Caco-2 (cell line): ENCODE measurements at regions not wholly inside any gene's neighbourhood (a gene's known extent, or its start where the extent isn't known, plus 50 kb on each side); places are given as distances from the start of the nearest gene placed in this dataset.

Experiments
- BruUV-seq: library from RNA; stranded (reverse); fragments of 400-500 nt; replicated peaks from 2 replicates; lab custom pipeline; 2021; lab: Mats Ljungman, UMichigan
- CTCF ChIA-PET: fragments of 300-600 bp; sonication (Branson Sonifier 250); formaldehyde crosslinking; loops from one replicate; lab custom pipeline; 2022; ENCODE audit warnings: antibody characterized with exemption; lab: Charles Lee
- POLR2A ChIA-PET: fragments of 300-600 bp; sonication (Branson Sonifier 250); formaldehyde crosslinking; loops from one replicate; lab custom pipeline; 2022; ENCODE audit warnings: antibody characterized with exemption; lab: Charles Lee
- DNase-seq, 2 experiments: peaks; one replicate each; pipeline versions ENCODE4 v3.0.0 to v3.0.0-alpha.2; 2020 to 2022
- H3K27me3 ChIP-seq: replicated peaks from 2 replicates; pipeline ENCODE4 v1.6.0; 2011; ENCODE audit warnings: low read length; ENCODE audit not compliant: control insufficient read depth, insufficient read depth
- H3K36me3 ChIP-seq: 2 replicates; pipeline ENCODE4 v1.5.1; 2011; ENCODE audit warnings: low read length; ENCODE audit not compliant: control insufficient read depth, insufficient read depth
- H3K4me1 ChIP-seq: fragments of 250-450 bp; sonication (Bioruptor Pico); 2 replicates; pipeline ENCODE4 v1.5.1; 2020; ENCODE audit warnings: mild to moderate bottlenecking
- H3K4me3 ChIP-seq: 2 replicates; pipeline ENCODE4 v1.5.1; 2011; ENCODE audit warnings: low read depth, mild to moderate bottlenecking, control low read depth, low read length
- H3K9me3 ChIP-seq: fragments of 250-450 bp; sonication (Bioruptor Pico); 2 replicates; pipeline ENCODE4 v1.5.1; 2020; ENCODE audit warnings: mild to moderate bottlenecking, moderate library complexity
- H3K27ac Mint-ChIP-seq: one replicate; pipeline ENCODE4 v1.8.0; 2022; ENCODE audit warnings: mixed read lengths; ENCODE audit not compliant: unreplicated experiment
- H3K27me3 Mint-ChIP-seq: one replicate; pipeline ENCODE4 v1.8.0; 2022; ENCODE audit warnings: mixed read lengths; ENCODE audit not compliant: insufficient read depth, unreplicated experiment
- H3K36me3 Mint-ChIP-seq: one replicate; pipeline ENCODE4 v1.8.0; 2022; ENCODE audit warnings: mild to moderate bottlenecking, mixed read lengths; ENCODE audit not compliant: insufficient read depth, unreplicated experiment
- H3K4me1 Mint-ChIP-seq: one replicate; pipeline ENCODE4 v1.8.0; 2022; ENCODE audit warnings: low read depth, mixed read lengths; ENCODE audit not compliant: unreplicated experiment
- H3K4me3 Mint-ChIP-seq: one replicate; pipeline ENCODE4 v1.8.0; 2022; ENCODE audit warnings: mild to moderate bottlenecking, moderate library complexity, mixed read lengths; ENCODE audit not compliant: unreplicated experiment
- H3K9me3 Mint-ChIP-seq: one replicate; pipeline ENCODE4 v1.8.0; 2022; ENCODE audit warnings: mixed read lengths; ENCODE audit not compliant: unreplicated experiment
- intact Hi-C: fragments of 100-400 bp; cut with micrococcal nuclease; formaldehyde crosslinking; loops from one replicate; pipeline ENCODE4 v1.10.0; 2022; ENCODE audit not compliant: unreplicated experiment
- TF ChIP-seq, protein P1 (sequence below), 2 experiments: fragments of 200-600 bp in 1 of 2; IDR thresholded peaks; 1 replicate in 1 of 2; 2 replicates in 1 of 2; pipeline versions ENCODE4 v1.5.1 to v1.8.0; 2011 to 2022; ENCODE audit warnings: antibody characterized with exemption in 1 of 2, control low read depth in 1 of 2, inconsistent platforms in 1 of 2, low read depth in 1 of 2, low read length in 1 of 2, mild to moderate bottlenecking in 1 of 2, moderate library complexity in 1 of 2; ENCODE audit not compliant: insufficient read depth in 1 of 2, severe bottlenecking in 1 of 2, unreplicated experiment in 1 of 2

DNA sequence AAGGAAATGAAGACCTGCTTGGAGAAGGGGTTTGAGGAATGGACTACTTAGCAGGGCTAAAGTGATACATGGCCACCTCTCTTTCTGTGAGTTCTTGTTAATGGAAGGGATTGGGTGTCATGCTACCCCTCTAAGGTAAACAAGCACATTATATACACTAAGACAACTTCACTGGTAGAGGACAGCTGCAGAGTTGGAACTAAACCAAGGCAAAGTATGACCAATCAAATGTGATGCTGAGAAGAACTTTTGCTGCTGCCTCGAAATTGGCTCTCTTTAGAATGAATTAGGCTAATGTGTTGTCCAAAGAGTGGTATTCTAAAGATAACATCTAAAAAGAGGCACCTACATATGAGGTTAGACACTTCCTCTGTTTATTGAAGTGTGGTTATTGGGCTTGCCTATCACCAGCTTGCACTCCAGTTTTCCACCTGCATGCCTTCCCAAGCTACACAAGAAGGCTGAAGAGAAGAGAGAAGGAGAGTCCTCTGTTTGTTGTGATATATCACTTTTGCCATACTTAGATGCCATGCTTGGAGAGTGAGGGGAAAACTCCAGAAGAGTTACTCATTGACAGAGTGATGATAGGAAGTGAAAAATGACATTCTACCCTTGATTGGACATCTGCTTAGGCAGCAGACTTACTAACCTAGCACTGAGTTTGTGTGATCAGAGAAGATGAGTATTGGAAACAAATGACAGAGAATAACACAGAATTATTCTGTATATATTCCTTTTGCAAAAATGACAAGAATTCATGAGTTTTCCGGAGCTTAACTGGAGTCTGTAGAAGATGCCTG, 536.1 kb downstream of the ZNF608 start:
- Histone ChIP-seq H3K36me3 (no peaks in the 10 kb centered on the region), H3K9me3 (peaks cover 6% of the 10 kb centered on the region; the same call in 1 of the 2 replicates), H3K27me3 (no peaks in the 10 kb centered on the region), H3K4me3 (no peak overlapping the region), H3K4me1 (no peaks in the 10 kb centered on the region)
- ChIA-PET POLR2A (no interaction called here), CTCF (no interaction called here)
- Mint-ChIP-seq H3K27ac (no peak overlapping the region), H3K4me1 (peaks cover 7% of the 10 kb centered on the region), H3K27me3 (no peaks in the 10 kb centered on the region), H3K36me3 (no peaks in the 10 kb centered on the region), H3K9me3 (peaks cover 15% of the 10 kb centered on the region), H3K4me3 (no peak overlapping the region)
- intact Hi-C loops: no loop called here
- TF ChIP-seq, protein P1, sequence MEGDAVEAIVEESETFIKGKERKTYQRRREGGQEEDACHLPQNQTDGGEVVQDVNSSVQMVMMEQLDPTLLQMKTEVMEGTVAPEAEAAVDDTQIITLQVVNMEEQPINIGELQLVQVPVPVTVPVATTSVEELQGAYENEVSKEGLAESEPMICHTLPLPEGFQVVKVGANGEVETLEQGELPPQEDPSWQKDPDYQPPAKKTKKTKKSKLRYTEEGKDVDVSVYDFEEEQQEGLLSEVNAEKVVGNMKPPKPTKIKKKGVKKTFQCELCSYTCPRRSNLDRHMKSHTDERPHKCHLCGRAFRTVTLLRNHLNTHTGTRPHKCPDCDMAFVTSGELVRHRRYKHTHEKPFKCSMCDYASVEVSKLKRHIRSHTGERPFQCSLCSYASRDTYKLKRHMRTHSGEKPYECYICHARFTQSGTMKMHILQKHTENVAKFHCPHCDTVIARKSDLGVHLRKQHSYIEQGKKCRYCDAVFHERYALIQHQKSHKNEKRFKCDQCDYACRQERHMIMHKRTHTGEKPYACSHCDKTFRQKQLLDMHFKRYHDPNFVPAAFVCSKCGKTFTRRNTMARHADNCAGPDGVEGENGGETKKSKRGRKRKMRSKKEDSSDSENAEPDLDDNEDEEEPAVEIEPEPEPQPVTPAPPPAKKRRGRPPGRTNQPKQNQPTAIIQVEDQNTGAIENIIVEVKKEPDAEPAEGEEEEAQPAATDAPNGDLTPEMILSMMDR (IDR thresholded peaks at IDR 0.05; ENCODE audit: insufficient read depth in 1 of 2, low read depth in 1 of 2, low read length in 1 of 2, severe bottlenecking in 1 of 2, unreplicated experiment in 1 of 2): no peak
- BruUV-seq: no TSS peak
- no peak for DNase-seq

DNA sequence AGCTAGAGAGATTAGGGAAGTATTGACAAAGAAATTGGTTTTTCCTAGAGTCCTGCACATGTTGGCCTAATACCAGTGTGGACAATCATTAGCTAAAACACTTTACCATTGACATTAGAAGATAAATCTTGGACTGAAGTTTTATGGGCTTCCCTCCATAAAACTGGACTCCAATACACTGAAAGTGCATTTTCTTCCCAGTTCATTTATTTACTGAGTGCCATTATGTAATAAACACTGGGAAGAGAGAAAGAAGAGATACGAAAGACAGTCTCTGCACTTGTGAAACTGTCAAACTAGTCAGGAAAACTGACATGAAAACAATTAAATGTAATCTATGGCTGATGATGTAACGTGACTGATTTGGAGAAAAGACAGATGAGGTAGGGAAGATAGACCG, 539.3 kb downstream of the ZNF608 start:
- POLR2A ChIA-PET: no interaction called here
- no peaks in the 10 kb centered on the region for H3K9me3 Mint-ChIP-seq

DNA sequence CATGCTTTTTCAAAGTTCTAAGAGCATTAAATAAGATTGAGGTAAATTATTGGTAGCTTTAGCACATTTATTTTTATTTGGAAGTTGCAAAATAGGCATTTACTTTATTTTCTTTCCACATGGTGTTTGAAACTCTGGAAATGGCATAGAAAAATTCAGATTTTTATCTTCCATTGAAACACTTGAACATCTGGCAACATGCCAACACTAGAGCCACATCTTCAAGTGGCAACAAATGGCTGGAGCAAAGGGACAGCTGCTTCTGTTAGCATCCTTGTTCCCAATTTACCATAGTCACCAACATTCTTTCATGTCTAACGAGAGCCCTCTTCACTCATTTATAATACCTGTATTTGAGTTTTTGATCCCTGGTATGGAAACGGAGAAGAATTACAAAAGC, 539.9 kb downstream of the ZNF608 start:
- H3K4me3 Mint-ChIP-seq: no peak overlapping the region
- no peaks in the 10 kb centered on the region for H3K9me3 Mint-ChIP-seq
- no peaks in the 10 kb centered on the region for H3K36me3 Mint-ChIP-seq
- no peak for DNase-seq
- no TSS peak for BruUV-seq
- Histone ChIP-seq H3K4me1 (no peaks in the 10 kb centered on the region), H3K4me3 (no peak overlapping the region), H3K9me3 (no peaks in the 10 kb centered on the region; the same call in 1 of the 2 replicates), H3K36me3 (no peaks in the 10 kb centered on the region), H3K27me3 (no peaks in the 10 kb centered on the region)
- no peaks in the 10 kb centered on the region for H3K27me3 Mint-ChIP-seq
- intact Hi-C loops: no loop called here
- ChIA-PET POLR2A (no interaction called here), CTCF (no interaction called here)
- TF ChIP-seq, protein P1 (IDR thresholded peaks at IDR 0.05; ENCODE audit: insufficient read depth in 1 of 2, low read depth in 1 of 2, low read length in 1 of 2, severe bottlenecking in 1 of 2, unreplicated experiment in 1 of 2): no peak
- H3K27ac Mint-ChIP-seq: no peak overlapping the region
- peaks cover 7% of the 10 kb centered on the region for H3K4me1 Mint-ChIP-seq

More for the DNA sequence above, 539.3 kb downstream of the ZNF608 start:
- H3K27me3 ChIP-seq: no peaks in the 10 kb centered on the region
- Mint-ChIP-seq H3K4me3 (no peak overlapping the region), H3K4me1 (peaks cover 7% of the 10 kb centered on the region), H3K27me3 (no peaks in the 10 kb centered on the region), H3K27ac (no peak overlapping the region), H3K36me3 (no peaks in the 10 kb centered on the region)
- H3K9me3 ChIP-seq: no peaks in the 10 kb centered on the region; the same call in 1 of the 2 replicates
- no peaks in the 10 kb centered on the region for H3K4me1 ChIP-seq
- intact Hi-C loops: no loop called here
- CTCF ChIA-PET: no interaction called here
- TF ChIP-seq, protein P1 (IDR thresholded peaks at IDR 0.05; ENCODE audit: insufficient read depth in 1 of 2, low read depth in 1 of 2, low read length in 1 of 2, severe bottlenecking in 1 of 2, unreplicated experiment in 1 of 2): no peak
- H3K4me3 ChIP-seq: no peak overlapping the region
- peak in 1 of 2 experiments; percentile 10 for DNase-seq
- no peaks in the 10 kb centered on the region for H3K36me3 ChIP-seq
- no TSS peak for BruUV-seq
